ENCODE measurements at regions not wholly inside any gene's neighbourhood (a gene's known extent, or its start where the extent isn't known, plus 50 kb on each side); places are given as distances from the start of the nearest gene placed in this dataset.

DNA sequence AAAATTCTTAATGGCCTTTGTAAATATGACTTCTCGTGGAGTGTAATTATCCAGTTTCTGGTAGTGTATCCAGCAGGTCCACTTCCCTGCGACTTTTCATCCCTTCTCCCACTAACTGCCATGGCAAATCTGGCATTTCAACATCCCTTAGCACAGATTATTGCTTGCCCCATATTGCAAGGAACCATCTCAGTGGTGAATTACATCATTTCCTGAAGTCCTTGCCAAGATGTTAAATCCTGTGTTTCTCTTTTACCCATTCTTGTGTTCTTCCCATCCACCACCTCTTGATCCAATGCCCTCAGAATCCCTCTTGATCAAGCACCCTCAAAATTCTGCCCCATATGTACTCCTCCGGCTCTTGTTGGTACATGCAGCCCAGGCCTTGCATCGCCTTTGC lies 88.1 kb upstream of the ZNF81 start:
- Histone ChIP-seq H4K8ac (ENCODE audit: low read depth in 2 of 2, low read length in 2 of 2) (no peak overlapping the region), H3K27me3 (ENCODE audit: control insufficient read depth, insufficient read depth, low read length) (peaks cover 23% of the 10 kb centered on the region), H3K4me2 (ENCODE audit: low read depth, low read length) (no peak overlapping the region), H3K9me3 (ENCODE audit: control insufficient read depth, insufficient read depth, low read length) (no peaks in the 10 kb centered on the region), H3K36me3 (ENCODE audit: control insufficient read depth, insufficient read depth, low read length) (no peaks in the 10 kb centered on the region), H3K4me1 (ENCODE audit: control insufficient read depth, insufficient read depth, low read length) (no peaks in the 10 kb centered on the region), H4K5ac (ENCODE audit: low read depth, low read length) (no peak overlapping the region), H3K9ac (ENCODE audit: low read depth, low read length) (no peak overlapping the region), H3K4me3 (ENCODE audit: insufficient read depth, low read depth, low read length) (no peak overlapping the region), H3K14ac (replicated peaks; ENCODE audit: low read depth, low read length) (no peak overlapping the region), H3K9me1 (ENCODE audit: insufficient read depth, low read length) (no peaks in the 10 kb centered on the region), H4K91ac (ENCODE audit: insufficient read depth, low read depth, low read length) (no peak overlapping the region), H4K20me1 (ENCODE audit: insufficient read depth, low read length) (no peaks in the 10 kb centered on the region), H2BK20ac (ENCODE audit: low read depth, low read length) (no peak overlapping the region), H2BK120ac (ENCODE audit: low read depth, low read length) (no peak overlapping the region), H2BK15ac (ENCODE audit: low read depth, low read length) (no peak overlapping the region), H2AK9ac (replicated peaks; ENCODE audit: low read depth, low read length, poor library complexity) (no peak overlapping the region), H3K18ac (ENCODE audit: low read depth, low read length) (no peak overlapping the region), H3K56ac (ENCODE audit: extremely low read depth, insufficient read depth, low read length) (no peak overlapping the region), H2AFZ (replicated peaks; ENCODE audit: low read length, poor library complexity) (no peak overlapping the region), H3K79me1 (ENCODE audit: low read depth in 1 of 2, low read length in 2 of 2) (no peaks in the 10 kb centered on the region), H3K23ac (ENCODE audit: low read depth, low read length) (no peak overlapping the region), H3K27ac (ENCODE audit: insufficient read depth, low read length) (no peak overlapping the region), H3K4ac (ENCODE audit: low read depth, low read length) (no peak overlapping the region), H2BK5ac (ENCODE audit: low read depth, low read length, poor library complexity, severe bottlenecking) (no peak overlapping the region), H2AK5ac (ENCODE audit: low read depth, low read length) (no peak overlapping the region)
- no TSS peak for BruUV-seq (replicated peaks)
- WGBS, 2 experiments (ENCODE audit: extremely low coverage in 2 of 2, insufficient read length in 1 of 2): 20% methylated on average over 1 of the region's 4 CpGs; no CpG with 5 or more reads in 1 of the 2 experiments
- ATAC-seq (ENCODE audit: low read depth) (no peak), DNase-seq (no peak)
- POLR2A ChIA-PET (ENCODE audit: unreplicated experiment): no interaction called here
- CTCF ChIA-PET: no interaction called here
- TF ChIP-seq MXI1 (IDR thresholded peaks at IDR 0.05; ENCODE audit: borderline replicate concordance, low read depth, low read length): no peak
- TF ChIP-seq RAD21 (IDR thresholded peaks at IDR 0.05; ENCODE audit: low read length): no peak
- no peak for TF ChIP-seq RFX5 (IDR thresholded peaks at IDR 0.05; ENCODE audit: low read depth, low read length)
- no peak for TF ChIP-seq MAFK (IDR thresholded peaks at IDR 0.05; ENCODE audit: low read depth, low read length)
- no peak for TF ChIP-seq CHD1 (IDR thresholded peaks at IDR 0.05; ENCODE audit: low read depth, low read length)
- TF ChIP-seq CEBPB (IDR thresholded peaks at IDR 0.05; ENCODE audit: low read depth, low read length): no peak
- TF ChIP-seq, protein P1, sequence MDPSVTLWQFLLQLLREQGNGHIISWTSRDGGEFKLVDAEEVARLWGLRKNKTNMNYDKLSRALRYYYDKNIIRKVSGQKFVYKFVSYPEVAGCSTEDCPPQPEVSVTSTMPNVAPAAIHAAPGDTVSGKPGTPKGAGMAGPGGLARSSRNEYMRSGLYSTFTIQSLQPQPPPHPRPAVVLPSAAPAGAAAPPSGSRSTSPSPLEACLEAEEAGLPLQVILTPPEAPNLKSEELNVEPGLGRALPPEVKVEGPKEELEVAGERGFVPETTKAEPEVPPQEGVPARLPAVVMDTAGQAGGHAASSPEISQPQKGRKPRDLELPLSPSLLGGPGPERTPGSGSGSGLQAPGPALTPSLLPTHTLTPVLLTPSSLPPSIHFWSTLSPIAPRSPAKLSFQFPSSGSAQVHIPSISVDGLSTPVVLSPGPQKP (IDR thresholded peaks at IDR 0.05; ENCODE audit: borderline replicate concordance, low read depth, low read length): no peak
- TF ChIP-seq, protein P2, sequence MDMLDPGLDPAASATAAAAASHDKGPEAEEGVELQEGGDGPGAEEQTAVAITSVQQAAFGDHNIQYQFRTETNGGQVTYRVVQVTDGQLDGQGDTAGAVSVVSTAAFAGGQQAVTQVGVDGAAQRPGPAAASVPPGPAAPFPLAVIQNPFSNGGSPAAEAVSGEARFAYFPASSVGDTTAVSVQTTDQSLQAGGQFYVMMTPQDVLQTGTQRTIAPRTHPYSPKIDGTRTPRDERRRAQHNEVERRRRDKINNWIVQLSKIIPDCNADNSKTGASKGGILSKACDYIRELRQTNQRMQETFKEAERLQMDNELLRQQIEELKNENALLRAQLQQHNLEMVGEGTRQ (IDR thresholded peaks at IDR 0.05; ENCODE audit: low read depth, low read length): no peak
- no peak for TF ChIP-seq BHLHE40 (IDR thresholded peaks at IDR 0.05; ENCODE audit: low read depth, low read length)
- no peak for TF ChIP-seq SMC3 (IDR thresholded peaks at IDR 0.05; ENCODE audit: low read depth, low read length)
- TF ChIP-seq RCOR1 (IDR thresholded peaks at IDR 0.05; ENCODE audit: insufficient replicate concordance, low read length): no peak
- TF ChIP-seq, protein P3, sequence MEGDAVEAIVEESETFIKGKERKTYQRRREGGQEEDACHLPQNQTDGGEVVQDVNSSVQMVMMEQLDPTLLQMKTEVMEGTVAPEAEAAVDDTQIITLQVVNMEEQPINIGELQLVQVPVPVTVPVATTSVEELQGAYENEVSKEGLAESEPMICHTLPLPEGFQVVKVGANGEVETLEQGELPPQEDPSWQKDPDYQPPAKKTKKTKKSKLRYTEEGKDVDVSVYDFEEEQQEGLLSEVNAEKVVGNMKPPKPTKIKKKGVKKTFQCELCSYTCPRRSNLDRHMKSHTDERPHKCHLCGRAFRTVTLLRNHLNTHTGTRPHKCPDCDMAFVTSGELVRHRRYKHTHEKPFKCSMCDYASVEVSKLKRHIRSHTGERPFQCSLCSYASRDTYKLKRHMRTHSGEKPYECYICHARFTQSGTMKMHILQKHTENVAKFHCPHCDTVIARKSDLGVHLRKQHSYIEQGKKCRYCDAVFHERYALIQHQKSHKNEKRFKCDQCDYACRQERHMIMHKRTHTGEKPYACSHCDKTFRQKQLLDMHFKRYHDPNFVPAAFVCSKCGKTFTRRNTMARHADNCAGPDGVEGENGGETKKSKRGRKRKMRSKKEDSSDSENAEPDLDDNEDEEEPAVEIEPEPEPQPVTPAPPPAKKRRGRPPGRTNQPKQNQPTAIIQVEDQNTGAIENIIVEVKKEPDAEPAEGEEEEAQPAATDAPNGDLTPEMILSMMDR (conservative IDR thresholded peaks at IDR 0.05; ENCODE audit: low read depth, low read length): no peak
- no peak for TF ChIP-seq FOS (IDR thresholded peaks at IDR 0.05; ENCODE audit: low read depth, low read length)
- no peak for TF ChIP-seq POLR2A (IDR thresholded peaks at IDR 0.05; ENCODE audit: low read depth, low read length)
- no peak for TF ChIP-seq NFE2L2 (IDR thresholded peaks at IDR 0.05; ENCODE audit: low read depth, low read length)
- TF ChIP-seq MAZ (IDR thresholded peaks at IDR 0.05; ENCODE audit: borderline replicate concordance, low read depth, low read length): no peak
- in situ Hi-C loops (cut with MboI; ENCODE audit: low sequenced_read_pairs) (no loop called here), dilution Hi-C loops (cut with HindIII; ENCODE audit: low sequenced_read_pairs, unreplicated experiment) (no loop called here), intact Hi-C loops (cut with micrococcal nuclease) (no loop called here)
